ENCODE measurements at regions not wholly inside any gene's neighbourhood (a gene's known extent, or its start where the extent isn't known, plus 50 kb on each side); places are given as distances from the start of the nearest gene placed in this dataset.

DNA sequence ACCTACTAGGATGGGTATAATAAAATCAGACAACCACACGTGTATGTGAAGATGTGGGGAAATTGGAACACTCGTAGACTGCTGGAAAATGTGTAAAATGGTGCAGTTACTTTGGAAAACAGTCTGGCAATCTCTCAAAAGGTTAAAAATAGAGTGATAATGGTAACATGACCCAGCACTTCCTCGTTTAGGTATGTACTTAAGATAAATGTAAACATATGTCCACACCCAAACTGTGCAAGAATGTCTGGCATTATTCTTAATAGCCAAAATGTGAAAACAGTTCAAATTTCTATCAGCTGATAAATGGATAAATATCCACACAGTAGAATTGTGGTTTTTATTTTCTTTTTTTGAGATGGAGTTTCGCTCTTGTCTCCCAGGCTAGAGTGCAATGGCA, 272.8 kb downstream of the ZNF248 start:
- TF ChIP-seq NFRKB (IDR thresholded peaks at IDR 0.05) (no peak), FOXK2 (IDR thresholded peaks at IDR 0.05) (no peak), FOXM1 (IDR thresholded peaks at IDR 0.05; ENCODE audit: borderline replicate concordance) (no peak)
- TF ChIP-seq, protein P1, sequence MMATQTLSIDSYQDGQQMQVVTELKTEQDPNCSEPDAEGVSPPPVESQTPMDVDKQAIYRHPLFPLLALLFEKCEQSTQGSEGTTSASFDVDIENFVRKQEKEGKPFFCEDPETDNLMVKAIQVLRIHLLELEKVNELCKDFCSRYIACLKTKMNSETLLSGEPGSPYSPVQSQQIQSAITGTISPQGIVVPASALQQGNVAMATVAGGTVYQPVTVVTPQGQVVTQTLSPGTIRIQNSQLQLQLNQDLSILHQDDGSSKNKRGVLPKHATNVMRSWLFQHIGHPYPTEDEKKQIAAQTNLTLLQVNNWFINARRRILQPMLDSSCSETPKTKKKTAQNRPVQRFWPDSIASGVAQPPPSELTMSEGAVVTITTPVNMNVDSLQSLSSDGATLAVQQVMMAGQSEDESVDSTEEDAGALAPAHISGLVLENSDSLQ (IDR thresholded peaks at IDR 0.05), result no peak
